K562 (cell line): ENCODE measurements at regions not wholly inside any gene's neighbourhood (a gene's known extent, or its start where the extent isn't known, plus 50 kb on each side); places are given as distances from the start of the nearest gene placed in this dataset.

Source experiments
- ATAC-seq: fragments of 200-7000 bp; cut with Tn5 transposase; 3 replicates; pipeline ENCODE4 v1.9.1; 2020; ENCODE audit warnings: moderate library complexity
- BruUV-seq: library from RNA; stranded (reverse); fragments of 400-500 nt; replicated peaks from 2 replicates; lab custom pipeline; 2021; lab: Mats Ljungman, UMichigan
- CTCF ChIA-PET: fragments of 300-600 bp; formaldehyde crosslinking; extraction: SDS; loops from one replicate; lab custom pipeline; 2021; ENCODE audit warnings: low intra/inter-chr PET ratio; lab: Yijun Ruan, JAX
- POLR2A ChIA-PET: fragments of 300-600, 350-650 bp; sonication (Branson Sonifier 250); formaldehyde crosslinking; extraction: SDS; loops from one replicate; lab custom pipeline; 2021; ENCODE audit warnings: antibody characterized with exemption, inconsistent platforms; lab: Yijun Ruan, JAX
- DNase-seq, 4 experiments: peaks; one replicate each; pipeline versions ENCODE4 v3.0.0 to v3.0.0-alpha.2; 2011 to 2018; ENCODE audit warnings: low spot score in 3 of 4, mixed read lengths in 3 of 4; ENCODE audit errors: extremely low read depth in 1 of 4
- FAIRE-seq: peaks from 2 replicates; lab custom pipeline; 2011; peaks lifted over from hg19 to GRCh38; lab: Jason Lieb, UNC
- H2AFZ ChIP-seq: 2 replicates; pipeline ENCODE4 v1.6.0; 2011; ENCODE audit warnings: low read depth, low read length, control low read depth, inconsistent platforms
- H3K27ac ChIP-seq: fragments of 200-600 bp; 3 replicates; pipeline ENCODE4 v1.8.0; 2011; ENCODE audit warnings: low read depth, mild to moderate bottlenecking, control low read depth, inconsistent platforms, low read length, moderate library complexity, mixed read lengths; ENCODE audit errors: extremely low read depth
- H3K27me3 ChIP-seq, 2 experiments: fragments of 300-600 bp in 1 of 2; 2 replicates in 1 of 2; 3 replicates in 1 of 2; pipeline versions ENCODE4 v1.6.0 to v1.8.0; 2011; ENCODE audit warnings: inconsistent platforms in 2 of 2, low read length in 2 of 2, mild to moderate bottlenecking in 1 of 2, mixed read lengths in 1 of 2, moderate library complexity in 1 of 2; ENCODE audit not compliant: control insufficient read depth in 2 of 2, insufficient read depth in 2 of 2
- H3K36me3 ChIP-seq: fragments of 300-600 bp; 3 replicates; pipeline ENCODE4 v1.8.0; 2011; ENCODE audit warnings: mild to moderate bottlenecking, low read length, inconsistent platforms; ENCODE audit not compliant: control insufficient read depth, insufficient read depth
- H3K4me1 ChIP-seq, 2 experiments: fragments of 200-600 bp in 1 of 2; replicated peaks in 1 of 2; 2 replicates in 1 of 2; 3 replicates in 1 of 2; pipeline versions ENCODE4 v1.5.1 to v1.8.0; 2011; ENCODE audit warnings: inconsistent platforms in 2 of 2, low read length in 2 of 2, mild to moderate bottlenecking in 1 of 2, mixed read lengths in 1 of 2, moderate library complexity in 1 of 2; ENCODE audit not compliant: control insufficient read depth in 2 of 2, insufficient read depth in 2 of 2
- H3K4me2 ChIP-seq: 2 replicates; pipeline ENCODE4 v1.6.1; 2011; ENCODE audit warnings: low read length, control low read depth, inconsistent platforms, mixed read lengths; ENCODE audit not compliant: insufficient read depth
- H3K4me3 ChIP-seq: fragments of 200-600 bp; sonication (generic), shearing (Covaris generic); 2 replicates; pipeline ENCODE4 v1.5.1; 2016; ENCODE audit warnings: control low read depth, inconsistent platforms
- H3K79me2 ChIP-seq: fragments of 200-600 bp; 3 replicates; pipeline ENCODE4 v1.8.0; 2011; ENCODE audit warnings: low read length, inconsistent platforms; ENCODE audit not compliant: control insufficient read depth, insufficient read depth
- H3K9ac ChIP-seq, 2 experiments: 2 replicates each; pipeline versions ENCODE4 v1.6.0 to v1.6.1; 2011; ENCODE audit warnings: low read depth in 2 of 2, low read length in 2 of 2, control low read depth in 1 of 2, inconsistent platforms in 1 of 2, mild to moderate bottlenecking in 1 of 2, mixed read lengths in 1 of 2; ENCODE audit not compliant: insufficient read depth in 1 of 2
- H3K9me1 ChIP-seq: one replicate; pipeline ENCODE4 v1.6.0; 2011; ENCODE audit warnings: inconsistent platforms, mild to moderate bottlenecking, low read length, moderate library complexity; ENCODE audit not compliant: control insufficient read depth, insufficient read depth
- H3K9me3 ChIP-seq: replicated peaks from 2 replicates; pipeline ENCODE4 v1.5.1; 2011; ENCODE audit warnings: low read depth, low read length, inconsistent platforms; ENCODE audit not compliant: control insufficient read depth, insufficient read depth
- H4K20me1 ChIP-seq: replicated peaks from 2 replicates; pipeline ENCODE4 v1.6.1; 2011; ENCODE audit warnings: low read length, inconsistent platforms, mixed read lengths; ENCODE audit not compliant: control insufficient read depth, insufficient read depth
- CBX8 ChIP-seq: fragments of 200-600 bp; sonication (generic); IDR thresholded peaks from 2 replicates; pipeline ENCODE4 v1.6.1; 2012; ENCODE audit warnings: borderline replicate concordance, mixed run types, low read depth, mild to moderate bottlenecking, moderate library complexity, mixed read lengths, low read length, control low read depth, inconsistent platforms; ENCODE audit not compliant: poor library complexity, severe bottlenecking; ENCODE audit errors: extremely low read depth
- DDX20 ChIP-seq: fragments of 450-650 bp; IDR thresholded peaks from 2 replicates; pipeline ENCODE4 v1.6.1; 2016; ENCODE audit warnings: missing genetic modification characterization, low read depth, mild to moderate bottlenecking, missing compliant biosample characterization, moderate library complexity
- GABPB2 ChIP-seq: fragments of 250-450 bp; sonication (Bioruptor Pico); conservative IDR thresholded peaks from 2 replicates; pipeline ENCODE4 v1.5.1; 2021; ENCODE audit warnings: mild to moderate bottlenecking
- LCOR ChIP-seq: sonication (generic); formaldehyde crosslinking; IDR thresholded peaks from 2 replicates; pipeline ENCODE4 v1.8.0; 2022; ENCODE audit warnings: mild to moderate bottlenecking, missing genetic modification reagents
- PCBP2 ChIP-seq: fragments of 200-400 bp; formaldehyde crosslinking; IDR thresholded peaks from 2 replicates; pipeline ENCODE4 v1.6.1; 2018; ENCODE audit warnings: low read length, low read depth, mild to moderate bottlenecking, moderate library complexity; ENCODE audit not compliant: poor library complexity, severe bottlenecking
- TSC22D4 ChIP-seq: fragments of 450-650 bp; IDR thresholded peaks from 2 replicates; pipeline ENCODE4 v1.6.1; 2016; ENCODE audit warnings: missing genetic modification characterization, missing biosample characterization, control low read depth
- ZNF124 ChIP-seq: sonication (generic); formaldehyde crosslinking; IDR thresholded peaks from 2 replicates; pipeline ENCODE4 v1.8.1; 2022; ENCODE audit warnings: missing genetic modification reagents
- ZNF655 ChIP-seq: fragments of 250-450 bp; sonication (Bioruptor Pico); IDR thresholded peaks from 2 replicates; pipeline ENCODE4 v1.5.0; 2021
- ZNF717 ChIP-seq: fragments of 250-450 bp; sonication (Bioruptor Pico); IDR thresholded peaks from 2 replicates; pipeline ENCODE4 v1.5.0; 2021
- WGBS: fragments of 100-300 bp; shearing (Covaris generic); methylation state at CpG from one replicate; pipeline ENCODE4 v1.1.6; 2016; ENCODE audit warnings: low coverage, mixed read lengths; ENCODE audit not compliant: insufficient coverage; ENCODE audit errors: missing lambda C conversion rate; 5-methylcytosine and 5-hydroxymethylcytosine counted together
- in situ Hi-C: fragments of 300-500 bp; cut with MboI; formaldehyde crosslinking; loops from 4 replicates; pipeline ENCODE4 v1.15.0; 2018; ENCODE audit warnings: inconsistent platforms, mixed read lengths
- intact Hi-C: fragments of 100-400 bp; cut with micrococcal nuclease; formaldehyde crosslinking; loops from 2 replicates; pipeline ENCODE4 v1.14.2; 2022

- TF ChIP-seq CBX8 (no peak), PCBP2 (no peak), LCOR (CRISPR knock-in tag) (no peak), DDX20 (no peak), ZNF124 (CRISPR knock-in tag) (no peak), ZNF717 (no peak)
Observed at GRCh38 chr20:4480104-4480503, 206.2 kb upstream of the PRNP start (continued).

- H3K9ac ChIP-seq: no peak overlapping the region
- no peak overlapping the region for H3K4me3 ChIP-seq
- DNase-seq (no peak), FAIRE-seq (no peak), ATAC-seq (no peak)
- TF ChIP-seq GABPB2 (CRISPR knock-in tag): no peak
- TF ChIP-seq TSC22D4: no peak
- TF ChIP-seq ZNF655 (CRISPR knock-in tag): no peak
- ChIA-PET CTCF (no interaction called here), POLR2A (interaction anchor here (1.2 kb wide), 1 partner anchor 13 kb away, joined by 4 read pairs; no protein-coding TSS in a partner anchor)
- no peak overlapping the region for H3K27ac ChIP-seq
- BruUV-seq: no TSS peak
- no peaks in the 10 kb centered on the region for H3K9me1 ChIP-seq
- H3K27me3 ChIP-seq: no peaks in the 10 kb centered on the region; a peak in 1 of 5 replicates
- H3K9me3 ChIP-seq: no peaks in the 10 kb centered on the region
- no peak overlapping the region for H2AFZ ChIP-seq
- no peaks in the 10 kb centered on the region for H3K36me3 ChIP-seq
- intact Hi-C loops: no loop called here
- H3K4me1 ChIP-seq: no peaks in the 10 kb centered on the region
- no peak overlapping the region for H3K4me2 ChIP-seq
- H3K79me2 ChIP-seq: no peaks in the 10 kb centered on the region
- in situ Hi-C loops: no loop called here
- no peaks in the 10 kb centered on the region for H4K20me1 ChIP-seq
- WGBS: 0% methylated on average over 4 of the region's 4 CpGs
Observed at GRCh38 chr20:4476903-4477500, 209.3 kb upstream of the PRNP start.
